SU-DHL-6 (cell line): ENCODE measurements at regions not wholly inside any gene's neighbourhood (a gene's known extent, or its start where the extent isn't known, plus 50 kb on each side); places are given as distances from the start of the nearest gene placed in this dataset.

Experiments
- H2AFZ ChIP-seq: fragments of 200-600 bp; sonication (generic); 2 replicates; pipeline ENCODE4 v1.6.1; 2014; ENCODE audit warnings: low read depth, mild to moderate bottlenecking, moderate library complexity, mixed read lengths, antibody characterized with exemption, low read length; ENCODE audit not compliant: severe bottlenecking
- H3F3A ChIP-seq: fragments of 200-600 bp; shearing (Covaris generic); 2 replicates; pipeline ENCODE4 v1.6.0; 2016; ENCODE audit warnings: antibody characterized with exemption, mild to moderate bottlenecking; ENCODE audit not compliant: insufficient read depth
- H3K27ac ChIP-seq: fragments of 200-600 bp; sonication (generic); 2 replicates; pipeline ENCODE4 v1.5.1; 2016; ENCODE audit warnings: low read depth, mild to moderate bottlenecking, low read length, moderate library complexity, mixed read lengths
- H3K27me3 ChIP-seq: fragments of 200-600 bp; sonication (generic), shearing (Covaris generic); 2 replicates; pipeline ENCODE4 v1.6.0; 2014; ENCODE audit warnings: mild to moderate bottlenecking, low read length
- H3K36me3 ChIP-seq: fragments of 200-600 bp; sonication (generic); 2 replicates; pipeline ENCODE4 v1.6.1; 2014; ENCODE audit warnings: mild to moderate bottlenecking, low read length, mixed read lengths
- H3K4me2 ChIP-seq: fragments of 300-600, 200-600 bp; shearing (Covaris generic), sonication (generic); 2 replicates; pipeline ENCODE4 v1.6.0; 2014; ENCODE audit warnings: low read length, low read depth, mild to moderate bottlenecking; ENCODE audit not compliant: poor library complexity, severe bottlenecking
- H3K4me3 ChIP-seq: fragments of 200-600 bp; sonication (generic); 2 replicates; pipeline ENCODE4 v1.5.1; 2014; ENCODE audit warnings: antibody characterized with exemption, low read length, mild to moderate bottlenecking, mixed read lengths; ENCODE audit not compliant: insufficient read depth, poor library complexity, severe bottlenecking
- H3K79me2 ChIP-seq: fragments of 200-600 bp; sonication (generic); 2 replicates; pipeline ENCODE4 v1.6.1; 2014; ENCODE audit warnings: mild to moderate bottlenecking, low read length, moderate library complexity; ENCODE audit not compliant: insufficient read depth
- H3K9ac ChIP-seq: fragments of 200-600 bp; sonication (generic); 2 replicates; pipeline ENCODE4 v1.7.0; 2014; ENCODE audit warnings: mild to moderate bottlenecking, low read length
- H3K9me2 ChIP-seq: fragments of 200-600 bp; sonication (generic); replicated peaks from 2 replicates; pipeline ENCODE4 v1.6.1; 2014; ENCODE audit warnings: low read length; ENCODE audit not compliant: insufficient read depth
- H3K9me3 ChIP-seq: fragments of 200-600 bp; sonication (generic); 2 replicates; pipeline ENCODE4 v1.6.1; 2014; ENCODE audit warnings: low read length, mixed read lengths; ENCODE audit not compliant: insufficient read depth
- H4K20me1 ChIP-seq: fragments of 200-600 bp; sonication (generic); 2 replicates; pipeline ENCODE4 v1.6.1; 2014; ENCODE audit warnings: low read depth, mild to moderate bottlenecking, antibody characterized with exemption, low read length, moderate library complexity, mixed read lengths
- EZH2phosphoT487 ChIP-seq: fragments of 200-600 bp; sonication (generic), shearing (Covaris generic); conservative IDR thresholded peaks from 2 replicates; pipeline ENCODE4 v1.6.1; 2018; ENCODE audit warnings: mild to moderate bottlenecking, antibody characterized with exemption, low read length, moderate library complexity, mixed read lengths
- TF ChIP-seq, protein P1 (sequence below): fragments of 200-600 bp; sonication (generic); IDR thresholded peaks from one replicate; pipeline ENCODE4 v1.5.1; 2017; ENCODE audit warnings: antibody characterized with exemption, mild to moderate bottlenecking, low read length, moderate library complexity; ENCODE audit not compliant: insufficient read depth, poor library complexity, severe bottlenecking

- no peak overlapping the region for H3K27ac ChIP-seq
- H3K4me2 ChIP-seq, result no peak overlapping the region
- no peaks in the 10 kb centered on the region for H3K9me3 ChIP-seq
- no peaks in the 10 kb centered on the region for H3K27me3 ChIP-seq
- no peaks in the 10 kb centered on the region for H3K9me2 ChIP-seq
- TF ChIP-seq, protein P1, sequence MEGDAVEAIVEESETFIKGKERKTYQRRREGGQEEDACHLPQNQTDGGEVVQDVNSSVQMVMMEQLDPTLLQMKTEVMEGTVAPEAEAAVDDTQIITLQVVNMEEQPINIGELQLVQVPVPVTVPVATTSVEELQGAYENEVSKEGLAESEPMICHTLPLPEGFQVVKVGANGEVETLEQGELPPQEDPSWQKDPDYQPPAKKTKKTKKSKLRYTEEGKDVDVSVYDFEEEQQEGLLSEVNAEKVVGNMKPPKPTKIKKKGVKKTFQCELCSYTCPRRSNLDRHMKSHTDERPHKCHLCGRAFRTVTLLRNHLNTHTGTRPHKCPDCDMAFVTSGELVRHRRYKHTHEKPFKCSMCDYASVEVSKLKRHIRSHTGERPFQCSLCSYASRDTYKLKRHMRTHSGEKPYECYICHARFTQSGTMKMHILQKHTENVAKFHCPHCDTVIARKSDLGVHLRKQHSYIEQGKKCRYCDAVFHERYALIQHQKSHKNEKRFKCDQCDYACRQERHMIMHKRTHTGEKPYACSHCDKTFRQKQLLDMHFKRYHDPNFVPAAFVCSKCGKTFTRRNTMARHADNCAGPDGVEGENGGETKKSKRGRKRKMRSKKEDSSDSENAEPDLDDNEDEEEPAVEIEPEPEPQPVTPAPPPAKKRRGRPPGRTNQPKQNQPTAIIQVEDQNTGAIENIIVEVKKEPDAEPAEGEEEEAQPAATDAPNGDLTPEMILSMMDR, result no peak
- TF ChIP-seq EZH2phosphoT487, result no peak
- H3K4me3 ChIP-seq, result no peak overlapping the region
- H3K79me2 ChIP-seq, result no peaks in the 10 kb centered on the region
- no peaks in the 10 kb centered on the region for H3F3A ChIP-seq
- H2AFZ ChIP-seq, result no peak overlapping the region
- H4K20me1 ChIP-seq, result no peaks in the 10 kb centered on the region
- no peak overlapping the region for H3K9ac ChIP-seq
- H3K36me3 ChIP-seq, result no peaks in the 10 kb centered on the region
Measured at GRCh38 chr16:82454152-82454551, 172.6 kb upstream of the CDH13 start.

- no peaks in the 10 kb centered on the region for H3K27me3 ChIP-seq
- no peak overlapping the region for H3K4me3 ChIP-seq
- H2AFZ ChIP-seq, result no peak overlapping the region
- TF ChIP-seq, protein P1, result no peak
- TF ChIP-seq EZH2phosphoT487, result no peak
- no peaks in the 10 kb centered on the region for H3F3A ChIP-seq
- H3K9ac ChIP-seq, result no peak overlapping the region
- no peaks in the 10 kb centered on the region for H3K36me3 ChIP-seq
- H3K79me2 ChIP-seq, result no peaks in the 10 kb centered on the region
- no peaks in the 10 kb centered on the region for H4K20me1 ChIP-seq
- H3K9me3 ChIP-seq, result no peaks in the 10 kb centered on the region
- H3K27ac ChIP-seq, result no peak overlapping the region
- no peaks in the 10 kb centered on the region for H3K9me2 ChIP-seq
- H3K4me2 ChIP-seq, result no peak overlapping the region
Measured at GRCh38 chr16:82452004-82452756, 174.6 kb upstream of the CDH13 start.

- no peaks in the 10 kb centered on the region for H3K36me3 ChIP-seq
Measured at GRCh38 chr16:82451449-82451848, 175.3 kb upstream of the CDH13 start.

More at GRCh38 chr16:82451449-82451848, 175.3 kb upstream of the CDH13 start:
- H2AFZ ChIP-seq, result no peak overlapping the region
- no peaks in the 10 kb centered on the region for H3F3A ChIP-seq
- no peaks in the 10 kb centered on the region for H3K9me2 ChIP-seq
- H3K4me3 ChIP-seq, result no peak overlapping the region
- no peaks in the 10 kb centered on the region for H3K27me3 ChIP-seq
- H3K79me2 ChIP-seq, result no peaks in the 10 kb centered on the region
- H3K4me2 ChIP-seq, result no peak overlapping the region
- no peak overlapping the region for H3K9ac ChIP-seq
- H3K27ac ChIP-seq, result no peak overlapping the region
- H4K20me1 ChIP-seq, result no peaks in the 10 kb centered on the region
- TF ChIP-seq EZH2phosphoT487, result no peak
- TF ChIP-seq, protein P1, result no peak
- no peaks in the 10 kb centered on the region for H3K9me3 ChIP-seq
